ENCODE measurements at regions not wholly inside any gene's neighbourhood (a gene's known extent, or its start where the extent isn't known, plus 50 kb on each side); places are given as distances from the start of the nearest gene placed in this dataset.

DNA sequence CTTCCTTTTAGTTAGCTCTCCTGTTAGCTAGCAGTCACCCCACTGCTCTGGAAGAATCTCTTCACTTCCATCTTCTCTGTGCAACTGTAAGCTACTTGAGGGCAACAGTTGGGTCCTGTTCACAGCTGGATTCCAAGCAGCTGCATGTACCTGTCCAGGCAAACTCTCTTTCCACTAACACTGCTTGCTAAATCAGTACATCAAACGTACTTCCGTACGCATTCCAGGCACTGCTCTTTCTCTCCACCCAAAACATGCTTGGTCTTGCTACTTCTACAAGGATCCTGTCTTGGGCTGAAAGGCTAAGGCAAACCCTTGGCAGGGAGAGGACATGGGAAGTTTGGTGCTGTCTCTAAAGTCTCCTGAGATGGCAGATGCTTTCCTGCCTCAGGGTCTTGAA, 139.2 kb upstream of the CACNA1E start:
- DNase-seq: no peak

GRCh38 chr1:181345146-181345545, 138.2 kb upstream of the CACNA1E start:
- DNase-seq: no peak

DNA sequence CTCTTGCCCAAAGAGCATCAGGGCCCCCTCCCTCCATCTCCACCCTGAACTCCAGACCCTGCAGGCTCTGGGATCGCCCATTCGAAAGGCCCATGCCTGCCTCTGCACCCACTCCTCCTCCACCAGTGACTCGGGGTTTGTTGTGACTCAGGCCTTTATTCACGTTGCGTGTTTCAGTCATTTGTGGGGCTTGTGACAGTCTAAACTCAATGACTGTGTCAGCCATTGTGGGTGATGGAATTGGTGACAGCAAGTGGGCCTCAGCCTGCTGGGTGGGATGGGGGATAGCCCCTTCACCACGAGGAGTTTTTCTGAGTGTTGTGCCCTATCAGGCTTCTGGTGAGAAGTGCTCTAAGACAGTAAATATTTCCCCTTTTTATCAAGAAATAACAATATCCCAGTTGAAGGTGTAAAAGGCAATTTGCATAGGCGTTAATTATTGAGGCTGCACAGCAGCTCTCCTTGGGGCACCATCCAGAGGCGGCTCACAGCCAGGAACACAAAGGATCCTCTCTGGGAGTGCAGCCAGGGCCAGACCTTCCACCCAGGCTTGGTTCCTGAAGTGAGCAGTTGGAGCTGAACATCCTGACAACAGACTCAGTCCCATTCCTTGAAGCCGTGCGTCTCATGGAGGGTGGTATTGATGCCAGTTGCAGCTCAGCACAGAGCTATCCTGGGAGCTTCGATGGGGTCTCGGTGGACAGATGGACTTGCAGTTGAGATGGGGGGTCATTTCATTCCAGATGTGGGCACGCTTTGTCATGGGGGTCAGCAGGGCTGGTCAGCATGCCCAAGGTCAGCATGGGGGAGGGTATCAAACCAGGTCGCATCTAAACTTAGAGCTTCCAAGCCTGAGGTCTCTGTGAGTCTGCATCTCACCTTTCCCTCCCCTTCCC, 135.6 kb upstream of the CACNA1E start:
- DNase-seq: no peak

DNA sequence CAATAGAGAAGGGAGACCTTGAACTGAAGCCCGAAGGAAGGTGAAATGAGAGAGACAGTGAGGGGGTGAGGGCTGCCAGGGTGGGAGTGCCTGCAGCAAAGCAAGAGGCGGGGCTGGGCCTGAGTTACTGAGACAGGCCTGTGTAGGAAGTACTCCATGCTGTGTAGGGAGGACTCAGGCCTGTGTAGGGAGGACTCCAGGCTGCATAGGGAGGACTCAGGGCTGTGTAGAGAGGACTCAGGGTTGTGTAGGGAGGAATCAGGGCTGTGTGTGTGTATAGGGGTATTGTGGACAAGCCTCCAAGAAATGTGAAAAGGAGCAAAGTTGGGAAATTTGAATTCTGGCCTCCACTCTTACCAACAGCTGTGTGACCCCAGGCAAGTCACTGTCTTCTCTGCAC, 133.8 kb upstream of the CACNA1E start:
- no peak for DNase-seq

DNA sequence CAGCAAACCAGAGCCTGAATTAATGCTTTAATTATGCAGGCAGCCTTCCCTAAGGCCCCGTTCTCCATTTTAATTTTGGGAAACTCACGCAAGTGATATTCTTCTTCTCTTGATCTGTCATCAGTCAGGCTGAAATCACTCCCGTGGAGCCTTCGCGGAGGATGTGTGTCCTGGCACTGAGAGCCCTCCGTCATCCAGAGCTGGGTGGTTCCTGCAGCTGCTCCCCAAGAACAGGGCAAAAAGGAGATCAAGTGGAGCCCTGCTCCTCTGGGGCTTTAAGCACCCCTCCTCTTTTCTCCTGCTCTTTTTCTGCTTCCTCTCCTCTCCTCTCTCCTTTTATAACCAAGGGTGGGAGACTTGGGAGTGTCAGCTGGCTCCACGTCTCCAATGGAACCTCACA, 133.2 kb upstream of the CACNA1E start:
- DNase-seq: no peak

DNA sequence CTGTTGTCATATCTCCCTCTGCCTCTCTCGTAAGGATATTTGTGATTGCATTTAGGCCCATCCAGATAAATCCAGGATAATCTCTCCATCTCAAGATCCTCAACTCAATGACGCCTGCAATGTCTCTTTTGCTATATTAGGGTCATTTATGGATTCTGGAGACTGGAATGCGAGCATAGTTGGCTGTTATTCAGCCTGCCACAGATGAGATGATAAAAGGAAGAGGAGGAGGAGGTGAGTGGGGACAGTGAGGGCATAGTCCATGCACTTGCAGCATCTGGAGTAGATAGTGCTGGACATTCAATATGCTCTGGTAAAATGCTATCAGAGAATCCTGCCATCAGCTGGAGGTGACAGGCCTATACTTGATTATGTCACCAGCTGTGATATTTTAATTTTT, 131.6 kb upstream of the CACNA1E start:
- DNase-seq: no peak

DNA sequence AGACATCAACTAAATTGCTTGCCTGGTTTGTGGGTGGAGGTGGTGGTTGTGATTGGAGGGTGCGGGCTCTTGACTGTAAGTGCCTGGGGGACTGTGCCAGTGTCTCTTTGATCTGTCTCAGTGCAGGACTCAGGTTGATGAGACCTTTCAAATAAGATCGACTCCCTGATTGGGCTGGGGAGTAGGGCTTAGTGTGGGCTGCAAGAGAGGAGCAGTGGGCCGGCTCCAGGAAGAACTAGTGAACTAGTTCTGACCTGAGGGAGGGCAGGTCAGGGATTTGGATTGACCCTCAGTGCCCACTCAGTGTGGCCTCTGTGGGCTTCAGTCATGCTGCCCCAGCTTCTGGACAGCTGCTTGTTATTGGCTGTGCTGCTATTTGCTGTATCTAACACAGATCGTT, 130.6 kb upstream of the CACNA1E start:
- no peak for DNase-seq

DNA sequence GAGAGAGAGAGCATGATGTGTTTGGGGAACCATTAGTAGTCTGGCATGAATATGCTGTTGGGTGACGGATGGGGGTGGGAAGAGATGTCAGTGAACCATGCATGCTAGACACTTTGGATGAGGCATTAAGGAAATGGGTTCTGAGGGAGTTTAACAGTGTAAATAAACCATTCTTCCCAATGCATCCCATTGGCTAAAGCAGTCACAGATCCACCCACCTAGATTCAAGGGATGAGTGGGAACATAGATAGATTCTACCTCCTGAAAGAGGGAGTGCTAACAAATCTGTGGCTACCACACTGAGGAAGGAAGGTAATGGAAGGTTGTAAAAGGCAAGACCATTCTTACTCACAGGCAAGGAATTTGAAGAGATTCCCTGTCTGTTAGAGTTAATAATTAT, 129.8 kb upstream of the CACNA1E start:
- no peak for DNase-seq

DNA sequence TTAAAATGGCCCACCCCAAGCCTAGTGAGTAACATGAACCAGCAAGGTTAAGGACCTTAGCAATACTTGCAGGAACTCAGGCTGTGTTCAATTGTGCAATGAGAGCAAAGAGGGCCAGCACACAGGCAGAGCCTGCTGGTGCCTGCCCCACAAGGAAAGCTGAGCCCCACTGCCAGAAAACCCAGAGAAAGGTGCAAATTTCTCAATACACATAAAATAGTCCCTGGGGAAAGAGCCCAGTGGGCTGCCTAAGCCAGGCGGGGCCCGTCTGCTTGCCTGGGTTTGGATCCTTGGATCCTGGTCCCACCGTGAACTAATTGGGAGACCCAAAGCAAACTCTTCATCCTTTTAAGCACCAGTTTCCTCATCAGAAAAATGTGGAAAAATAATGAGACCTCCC, 128.5 kb upstream of the CACNA1E start:
- no peak for DNase-seq

DNA sequence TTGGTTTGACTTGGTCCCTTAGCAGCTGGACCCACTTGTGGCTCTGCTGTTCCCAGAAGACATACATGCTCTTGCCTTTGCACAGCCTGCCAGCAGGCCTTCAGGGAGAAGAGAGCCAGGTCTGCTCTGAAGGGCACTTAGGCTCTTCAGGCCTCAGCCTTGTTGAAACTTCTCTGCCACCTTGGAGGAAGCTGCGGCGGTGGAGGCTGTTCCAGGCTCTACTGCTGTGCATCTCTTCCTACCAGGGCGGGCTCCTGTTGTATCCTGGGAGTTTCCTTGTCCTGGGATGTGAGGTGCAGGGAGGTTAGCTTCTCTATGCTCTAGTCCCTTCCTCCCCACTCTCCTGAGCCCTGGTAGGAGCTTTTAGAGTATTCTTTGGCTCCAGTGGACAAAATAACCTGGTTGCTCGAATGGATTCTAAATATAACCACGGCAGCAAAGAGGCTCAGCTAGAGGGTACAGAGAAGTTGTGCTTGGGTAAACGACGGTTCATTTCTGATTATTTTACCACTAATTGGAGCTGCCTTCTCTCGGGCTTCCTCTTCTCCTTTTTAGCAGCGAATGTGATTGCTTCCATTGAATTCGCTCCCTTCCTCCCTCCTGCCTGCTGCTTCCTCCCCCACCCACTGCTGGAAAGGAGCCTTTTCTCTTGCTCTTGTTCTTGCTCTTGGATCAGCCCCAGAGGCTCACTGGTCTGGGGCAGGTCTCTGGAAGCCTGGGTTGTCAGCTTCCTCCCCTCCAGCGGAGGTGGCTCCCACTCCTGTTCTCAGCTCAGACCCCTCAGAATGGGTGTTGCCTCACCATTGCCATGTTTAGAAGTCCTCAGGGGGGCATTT, 126.6 kb upstream of the CACNA1E start:
- no peak for DNase-seq

DNA sequence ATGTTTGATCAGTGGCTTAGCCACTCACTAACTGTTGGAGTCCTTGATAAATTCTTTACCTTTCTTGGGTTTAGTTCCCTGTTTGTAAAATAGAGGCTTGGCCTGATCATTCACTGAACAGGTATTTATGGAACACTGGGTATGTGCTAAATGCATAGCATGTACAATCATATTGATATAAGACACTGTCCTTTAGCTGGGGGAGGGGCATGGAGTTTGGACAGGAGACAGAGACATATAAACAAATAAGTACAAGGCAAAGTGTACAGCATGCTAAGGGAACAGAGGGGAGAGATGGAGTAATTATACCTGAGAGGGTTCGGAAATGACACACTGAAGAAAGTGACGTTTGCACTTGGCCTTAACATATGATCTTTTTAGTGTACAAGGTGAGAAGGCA, 124.3 kb upstream of the CACNA1E start:
- no peak for DNase-seq

GRCh38 chr1:181364801-181365200, 118.5 kb upstream of the CACNA1E start:
- no peak for DNase-seq

DNA sequence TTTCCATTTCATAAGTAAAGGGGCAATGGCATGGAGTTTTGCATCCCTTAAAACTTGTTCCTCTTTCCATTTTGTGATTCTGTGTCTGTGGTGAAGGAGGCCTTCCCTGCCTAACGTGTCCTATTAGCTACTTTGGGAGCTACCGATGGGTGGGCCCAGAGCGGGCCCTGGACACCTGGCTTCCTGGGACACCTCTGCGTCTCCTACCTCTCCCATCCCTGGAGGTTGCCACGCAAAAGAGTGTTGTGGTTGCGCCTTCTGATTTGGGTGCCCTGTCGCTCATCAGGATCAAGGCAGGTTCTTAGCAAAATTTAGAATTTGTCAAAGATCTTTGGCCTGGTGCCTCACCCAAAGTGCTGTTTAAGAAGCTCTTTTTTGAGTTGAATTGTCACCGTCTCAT, 116.4 kb upstream of the CACNA1E start:
- DNase-seq: no peak

- no peak for DNase-seq
These were observed 113.9 kb upstream of the CACNA1E start for GRCh38 chr1:181369416-181369815.

DNA sequence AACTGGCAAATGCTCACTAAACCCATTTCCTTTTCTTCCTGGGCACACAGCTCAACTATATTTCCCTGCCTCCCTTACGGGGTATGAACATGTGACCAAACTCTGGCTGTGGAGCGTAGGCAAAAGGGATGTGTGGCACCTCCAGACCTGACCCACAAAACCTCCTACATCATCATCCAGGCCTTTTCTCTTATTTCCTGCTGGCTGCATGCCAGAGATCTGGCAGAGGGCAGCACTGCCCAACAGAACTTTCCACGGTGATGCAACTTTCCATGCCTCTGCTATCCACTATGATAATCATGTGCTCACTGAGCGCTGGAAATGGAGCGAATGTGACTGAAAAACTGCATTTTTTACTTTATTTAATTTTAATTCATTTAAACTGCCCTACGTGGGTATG, 99.6 kb upstream of the CACNA1E start:
- no peak for DNase-seq

- no peak for DNase-seq
These were observed 97.0 kb upstream of the CACNA1E start for GRCh38 chr1:181386340-181386739.

- no peak for DNase-seq
These were observed 96.4 kb upstream of the CACNA1E start for GRCh38 chr1:181386951-181387350.

DNA sequence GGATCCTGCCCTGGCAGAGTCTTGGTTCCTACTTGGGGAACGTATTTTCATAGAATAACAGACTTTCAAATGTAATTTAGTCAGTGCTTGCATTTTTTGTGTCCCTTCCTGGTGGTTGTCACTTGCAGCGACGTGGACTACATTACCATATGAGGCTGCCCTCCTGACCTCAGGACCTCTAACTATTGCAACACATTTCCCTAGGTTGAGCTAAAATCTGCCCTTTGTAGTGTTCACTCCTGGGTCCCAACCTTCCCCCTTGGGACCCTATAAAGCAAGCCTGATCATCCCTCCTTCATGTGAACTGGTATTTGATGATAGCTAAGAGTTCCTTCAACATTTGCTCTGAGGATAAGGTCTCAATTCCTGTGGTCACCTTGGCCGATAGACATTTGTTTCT, 95.6 kb upstream of the CACNA1E start:
- DNase-seq: no peak

DNA sequence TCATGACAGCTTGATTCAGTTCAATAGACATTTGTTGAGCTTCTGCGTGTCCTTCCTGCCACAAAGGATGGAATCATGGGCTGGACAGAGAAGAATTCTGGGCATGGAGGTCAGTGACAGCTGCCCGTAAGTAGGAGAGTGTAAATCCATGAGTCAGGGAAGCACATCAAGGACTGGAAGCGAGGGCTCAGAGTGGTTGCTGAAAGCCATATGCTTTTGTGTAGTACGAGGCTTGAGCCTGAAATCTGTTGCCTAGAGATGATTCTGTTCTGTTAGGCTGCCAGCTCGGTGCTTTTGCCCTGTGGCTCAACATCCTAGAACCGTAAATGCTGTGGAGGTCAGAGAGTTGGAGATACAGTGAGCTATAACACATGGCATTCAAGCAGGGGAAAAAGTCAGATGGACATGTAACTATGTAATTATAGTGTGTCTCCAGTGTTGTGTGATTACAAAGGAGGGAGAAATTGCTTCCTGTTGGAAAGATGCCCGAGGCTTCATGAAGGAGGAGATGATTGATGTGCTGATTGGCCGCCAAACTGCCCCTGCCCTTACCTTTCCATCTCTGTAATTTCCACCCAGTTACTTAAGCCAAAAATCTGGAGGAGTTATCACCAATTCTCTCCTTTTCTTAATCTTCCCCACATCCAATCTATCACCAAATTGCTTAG, 92.8 kb upstream of the CACNA1E start:
- DNase-seq: no peak

GRCh38 chr1:181391301-181391900, 91.9 kb upstream of the CACNA1E start:
- DNase-seq: no peak

- no peak for DNase-seq
These were observed 91.2 kb upstream of the CACNA1E start for GRCh38 chr1:181392133-181392532.

- no peak for DNase-seq
These were observed 90.6 kb upstream of the CACNA1E start for GRCh38 chr1:181392613-181393220.

- DNase-seq: no peak
These were observed 88.6 kb upstream of the CACNA1E start for GRCh38 chr1:181394766-181395165.
